MCF 10A (cell line): ENCODE measurements at regions not wholly inside any gene's neighbourhood (a gene's known extent, or its start where the extent isn't known, plus 50 kb on each side); places are given as distances from the start of the nearest gene placed in this dataset.
"Not testable (repeated sequence)": the region's sequence is repeated elsewhere in the genome, so short reads cannot be mapped to it uniquely, and the experiment has no call there.

Experiments
- BruUV-seq: library from RNA; stranded (reverse); fragments of 400-500 nt; replicated peaks from 2 replicates; lab custom pipeline; 2021; lab: Mats Ljungman, UMichigan
- CTCF ChIA-PET: fragments of 300-600 bp; sonication (Branson Sonifier 250); formaldehyde crosslinking; extraction: SDS; loops from one replicate; lab custom pipeline; 2021; ENCODE audit warnings: antibody characterized with exemption, inconsistent platforms; lab: Yijun Ruan, JAX
- POLR2A ChIA-PET: fragments of 300-600, 350-650 bp; sonication (Branson Sonifier 250); formaldehyde crosslinking; extraction: SDS; loops from one replicate; lab custom pipeline; 2020; ENCODE audit warnings: antibody characterized with exemption, inconsistent platforms; lab: Yijun Ruan, JAX
- DNase-seq: peaks from one replicate; pipeline ENCODE4 v3.0.0-alpha.2; 2018; ENCODE audit not compliant: unreplicated experiment
- H3K27ac Mint-ChIP-seq: one replicate; pipeline ENCODE4 v1.8.0; 2022; ENCODE audit warnings: mild to moderate bottlenecking, low read depth, mixed read lengths; ENCODE audit not compliant: unreplicated experiment
- H3K27me3 Mint-ChIP-seq: one replicate; pipeline ENCODE4 v1.8.0; 2022; ENCODE audit warnings: mixed read lengths; ENCODE audit not compliant: insufficient read depth, unreplicated experiment
- H3K36me3 Mint-ChIP-seq: one replicate; pipeline ENCODE4 v1.8.0; 2022; ENCODE audit warnings: mild to moderate bottlenecking, moderate library complexity, mixed read lengths; ENCODE audit not compliant: insufficient read depth, unreplicated experiment
- H3K4me1 Mint-ChIP-seq: one replicate; pipeline ENCODE4 v1.8.0; 2022; ENCODE audit warnings: mixed read lengths; ENCODE audit not compliant: insufficient read depth, unreplicated experiment
- H3K4me3 Mint-ChIP-seq: one replicate; pipeline ENCODE4 v1.8.0; 2022; ENCODE audit warnings: mild to moderate bottlenecking, moderate library complexity, mixed read lengths; ENCODE audit not compliant: unreplicated experiment
- H3K9me3 Mint-ChIP-seq: one replicate; pipeline ENCODE4 v1.8.0; 2022; ENCODE audit warnings: mixed read lengths; ENCODE audit not compliant: unreplicated experiment
- intact Hi-C: fragments of 100-400 bp; cut with micrococcal nuclease; formaldehyde crosslinking; loops from 2 replicates; pipeline ENCODE4 v1.14.1; 2022
- TF ChIP-seq, protein P1 (sequence below): fragments of 200-600 bp; IDR thresholded peaks from one replicate; pipeline ENCODE4 v1.8.0; 2022; ENCODE audit warnings: antibody characterized with exemption, mild to moderate bottlenecking; ENCODE audit not compliant: unreplicated experiment

DNA sequence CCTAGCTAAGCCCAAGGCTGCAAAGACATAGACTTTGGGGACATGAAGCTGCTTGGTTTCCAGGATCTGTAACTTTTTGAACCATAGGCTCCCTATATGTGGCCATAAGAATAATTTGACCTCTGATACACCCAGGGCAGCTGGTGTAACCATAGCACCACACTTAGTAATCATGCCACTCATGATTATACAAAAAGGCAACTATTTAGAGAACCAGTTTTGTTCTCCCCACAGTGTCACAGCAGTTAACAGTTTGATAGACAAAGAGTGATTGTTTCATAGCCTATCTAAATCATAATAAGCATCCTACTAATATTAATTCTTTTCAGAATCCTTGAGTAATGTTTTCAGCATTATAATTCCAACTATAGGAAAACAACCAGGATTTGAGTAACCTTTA, 334.9 kb downstream of the NEK10 start:
- H3K4me3 Mint-ChIP-seq = no peak overlapping the region
- H3K36me3 Mint-ChIP-seq = no peaks in the 10 kb centered on the region
- no peak for DNase-seq
- no TSS peak for BruUV-seq
- intact Hi-C loops = no loop called here
- POLR2A ChIA-PET = no interaction called here
- H3K4me1 Mint-ChIP-seq = no peaks in the 10 kb centered on the region
- no peak overlapping the region for H3K27ac Mint-ChIP-seq
- H3K27me3 Mint-ChIP-seq = no peaks in the 10 kb centered on the region
- H3K9me3 Mint-ChIP-seq = no peaks in the 10 kb centered on the region
- TF ChIP-seq, protein P1, sequence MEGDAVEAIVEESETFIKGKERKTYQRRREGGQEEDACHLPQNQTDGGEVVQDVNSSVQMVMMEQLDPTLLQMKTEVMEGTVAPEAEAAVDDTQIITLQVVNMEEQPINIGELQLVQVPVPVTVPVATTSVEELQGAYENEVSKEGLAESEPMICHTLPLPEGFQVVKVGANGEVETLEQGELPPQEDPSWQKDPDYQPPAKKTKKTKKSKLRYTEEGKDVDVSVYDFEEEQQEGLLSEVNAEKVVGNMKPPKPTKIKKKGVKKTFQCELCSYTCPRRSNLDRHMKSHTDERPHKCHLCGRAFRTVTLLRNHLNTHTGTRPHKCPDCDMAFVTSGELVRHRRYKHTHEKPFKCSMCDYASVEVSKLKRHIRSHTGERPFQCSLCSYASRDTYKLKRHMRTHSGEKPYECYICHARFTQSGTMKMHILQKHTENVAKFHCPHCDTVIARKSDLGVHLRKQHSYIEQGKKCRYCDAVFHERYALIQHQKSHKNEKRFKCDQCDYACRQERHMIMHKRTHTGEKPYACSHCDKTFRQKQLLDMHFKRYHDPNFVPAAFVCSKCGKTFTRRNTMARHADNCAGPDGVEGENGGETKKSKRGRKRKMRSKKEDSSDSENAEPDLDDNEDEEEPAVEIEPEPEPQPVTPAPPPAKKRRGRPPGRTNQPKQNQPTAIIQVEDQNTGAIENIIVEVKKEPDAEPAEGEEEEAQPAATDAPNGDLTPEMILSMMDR = no peak
- CTCF ChIA-PET = no interaction called here

DNA sequence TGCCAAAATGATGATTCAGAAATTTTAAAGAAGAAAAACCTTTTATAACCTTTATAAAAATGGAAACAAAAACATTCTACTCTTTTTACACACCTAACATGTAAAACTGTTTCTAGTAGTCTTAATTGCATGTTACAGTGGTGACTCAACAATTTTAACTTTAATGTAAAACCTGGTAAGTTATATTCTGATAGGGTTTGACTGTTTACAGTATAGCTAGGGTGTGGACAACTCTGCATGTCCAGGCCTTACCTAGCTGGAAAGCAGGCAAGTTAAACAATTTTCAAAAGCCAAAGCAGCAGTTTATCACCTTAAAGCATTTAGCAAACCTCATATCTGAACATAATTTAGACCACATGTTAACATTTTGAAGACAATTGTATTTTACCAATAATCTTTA, 328.5 kb downstream of the NEK10 start:
- ChIA-PET CTCF (no interaction called here), POLR2A (interaction anchor here (0.7 kb wide), 1 partner anchor 219 kb away, joined by 3 read pairs; no protein-coding TSS in a partner anchor)
- Mint-ChIP-seq H3K4me1 (peaks cover 5% of the 10 kb centered on the region), H3K27ac (no peak overlapping the region), H3K36me3 (no peaks in the 10 kb centered on the region), H3K27me3 (no peaks in the 10 kb centered on the region), H3K4me3 (no peak overlapping the region), H3K9me3 (no peaks in the 10 kb centered on the region)
- TF ChIP-seq, protein P1 = no peak
- BruUV-seq = no TSS peak
- peak; percentile 3 for DNase-seq
- intact Hi-C loops = no loop called here

DNA sequence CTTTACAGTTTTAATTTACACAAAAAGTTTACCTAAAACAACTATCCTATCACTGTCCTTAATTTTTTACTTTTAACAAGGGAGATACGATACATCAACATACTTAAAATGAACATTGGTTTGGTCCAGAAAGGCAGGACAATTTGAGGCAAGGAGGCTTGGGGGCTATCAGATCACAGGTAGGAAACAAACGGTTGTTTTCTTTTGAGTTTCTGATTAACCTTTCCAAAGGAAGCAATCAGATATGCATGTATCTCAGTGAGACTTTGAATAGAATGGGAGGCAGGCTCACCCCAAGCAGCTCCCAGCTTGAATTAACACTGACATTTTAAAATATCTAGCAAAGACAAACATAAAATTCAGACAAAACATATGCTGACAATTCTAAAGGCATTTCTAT, 326.6 kb downstream of the NEK10 start:
- intact Hi-C loops, POLR2A ChIA-PET: not testable (repeated sequence)

DNA sequence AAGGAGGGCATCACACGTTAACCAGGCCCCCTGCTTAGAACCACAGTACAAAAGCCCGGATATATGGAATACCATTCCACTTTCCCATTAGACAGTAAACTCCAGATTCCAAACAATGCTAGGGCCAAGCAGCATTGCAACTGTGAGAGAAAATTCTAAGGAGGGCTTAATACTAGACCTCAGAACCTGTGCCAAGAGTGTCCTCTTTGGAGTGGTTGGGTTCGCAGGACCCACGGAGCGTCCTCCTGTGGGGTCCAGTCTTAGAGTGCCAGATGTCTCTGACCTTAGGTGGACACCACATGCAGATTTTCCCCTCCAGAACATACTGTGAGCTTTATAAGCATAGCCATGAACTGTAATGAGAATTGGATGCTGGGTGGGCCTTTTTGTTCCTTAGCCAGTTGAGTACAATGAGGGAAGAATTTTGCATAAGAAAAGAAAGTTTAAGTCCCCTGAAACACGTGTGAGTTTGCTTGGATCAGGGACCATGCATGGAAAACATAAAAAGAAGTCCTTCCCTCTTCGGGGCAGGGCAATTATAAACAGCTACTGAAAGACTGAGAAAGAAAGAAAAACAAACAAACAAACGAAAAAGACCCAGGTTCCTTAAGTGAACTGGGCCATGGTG, 325.7 kb downstream of the NEK10 start:
- TF ChIP-seq, protein P1 = no peak
- Mint-ChIP-seq H3K4me3 (no peak overlapping the region), H3K9me3 (no peaks in the 10 kb centered on the region), H3K4me1 (peaks cover 5% of the 10 kb centered on the region), H3K27ac (no peak overlapping the region), H3K27me3 (no peaks in the 10 kb centered on the region), H3K36me3 (no peaks in the 10 kb centered on the region)
- no peak for DNase-seq
- intact Hi-C loops = no loop called here
- CTCF ChIA-PET = interaction anchor here (0.7 kb wide), 1 partner anchor 210 kb away, joined by 4 read pairs; no protein-coding TSS in a partner anchor
- POLR2A ChIA-PET = no interaction called here
- no TSS peak for BruUV-seq

More for the DNA sequence above, 326.6 kb downstream of the NEK10 start:
- DNase-seq, CTCF ChIA-PET, BruUV-seq, H3K4me3 Mint-ChIP-seq, H3K36me3 Mint-ChIP-seq, H3K9me3 Mint-ChIP-seq, H3K27ac Mint-ChIP-seq, H3K27me3 Mint-ChIP-seq, H3K4me1 Mint-ChIP-seq: not testable (repeated sequence)
